MM.1S (cell line): ENCODE measurements at regions not wholly inside any gene's neighbourhood (a gene's known extent, or its start where the extent isn't known, plus 50 kb on each side); places are given as distances from the start of the nearest gene placed in this dataset.

Source experiments
- DNase-seq: peaks from one replicate; pipeline ENCODE4 v3.0.0-alpha.2; 2015
- H2AFZ ChIP-seq: fragments of 300-600 bp; sonication (generic); 2 replicates; pipeline ENCODE4 v1.6.0; 2016; ENCODE audit warnings: antibody characterized with exemption, low read length
- H3F3A ChIP-seq: fragments of 300-600 bp; sonication (generic); 2 replicates; pipeline ENCODE4 v1.6.1; 2016; ENCODE audit warnings: mild to moderate bottlenecking, antibody characterized with exemption, low read length, moderate library complexity, mixed read lengths; ENCODE audit not compliant: insufficient read depth
- H3K27ac ChIP-seq: fragments of 300-600 bp; sonication (generic); 2 replicates; pipeline ENCODE4 v1.5.1; 2016; ENCODE audit warnings: mild to moderate bottlenecking, low read length
- H3K27me3 ChIP-seq: fragments of 300-600 bp; sonication (generic); replicated peaks from 2 replicates; pipeline ENCODE4 v1.6.0; 2016; ENCODE audit warnings: low read length; ENCODE audit not compliant: insufficient read depth
- H3K36me3 ChIP-seq: fragments of 300-600 bp; sonication (generic); replicated peaks from 2 replicates; pipeline ENCODE4 v1.6.1; 2016; ENCODE audit warnings: mild to moderate bottlenecking, low read length, mixed read lengths; ENCODE audit not compliant: insufficient read depth
- H3K4me1 ChIP-seq: fragments of 300-600 bp; sonication (generic); 2 replicates; pipeline ENCODE4 v1.6.1; 2016; ENCODE audit warnings: low read length, mixed read lengths
- H3K4me2 ChIP-seq: fragments of 300-600 bp; sonication (generic); 2 replicates; pipeline ENCODE4 v1.6.0; 2016; ENCODE audit warnings: low read depth, low read length
- H3K4me3 ChIP-seq: fragments of 300-600 bp; sonication (generic); 2 replicates; pipeline ENCODE4 v1.5.1; 2016; ENCODE audit warnings: low read length, mixed read lengths
- H3K79me2 ChIP-seq: fragments of 300-600 bp; sonication (generic); 2 replicates; pipeline ENCODE4 v1.6.1; 2016; ENCODE audit warnings: mixed run types, low read length, mixed read lengths
- H3K9ac ChIP-seq: fragments of 300-600 bp; sonication (generic); 2 replicates; pipeline ENCODE4 v1.6.1; 2016; ENCODE audit warnings: low read length, mixed read lengths
- H3K9me2 ChIP-seq: fragments of 300-600 bp; sonication (generic); replicated peaks from 2 replicates; pipeline ENCODE4 v1.6.1; 2016; ENCODE audit warnings: mild to moderate bottlenecking, low read length, mixed read lengths; ENCODE audit not compliant: insufficient read depth
- H3K9me3 ChIP-seq: fragments of 300-600 bp; sonication (generic); replicated peaks from 2 replicates; pipeline ENCODE4 v1.6.1; 2016; ENCODE audit warnings: mild to moderate bottlenecking, low read length, mixed read lengths; ENCODE audit not compliant: insufficient read depth
- H4K20me1 ChIP-seq: fragments of 300-600 bp; sonication (generic); 2 replicates; pipeline ENCODE4 v1.6.1; 2016; ENCODE audit warnings: mild to moderate bottlenecking, low read length, moderate library complexity, mixed read lengths; ENCODE audit not compliant: insufficient read depth
- EZH2phosphoT487 ChIP-seq: fragments of 300-600 bp; sonication (generic); IDR thresholded peaks from 2 replicates; pipeline ENCODE4 v1.6.1; 2018; ENCODE audit warnings: antibody characterized with exemption, low read length
- TF ChIP-seq, protein P1 (sequence below): fragments of 300-600 bp; sonication (generic); IDR thresholded peaks from 2 replicates; pipeline ENCODE4 v1.5.1; 2016; ENCODE audit warnings: antibody characterized with exemption, low read length, mixed read lengths

DNA sequence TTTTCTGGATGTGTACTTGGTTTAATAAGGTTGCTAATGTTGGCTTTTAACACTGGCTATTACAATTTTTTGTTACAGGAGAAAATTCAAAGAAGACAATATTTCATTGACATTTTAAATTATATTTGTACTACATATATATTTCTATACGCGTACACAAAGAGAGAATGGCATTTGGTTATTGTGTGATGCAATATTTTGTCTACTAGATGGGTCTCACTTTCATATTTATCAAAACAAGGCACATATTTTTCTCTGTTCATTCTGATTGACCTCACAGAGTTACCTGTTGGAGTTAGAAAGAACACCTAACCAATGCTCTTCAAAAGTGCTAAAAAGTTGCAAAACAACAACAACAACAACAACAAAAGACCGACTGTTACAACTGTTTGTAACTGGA, 50.2 kb upstream of the VGLL3 start:
- Histone ChIP-seq H3K4me3 (no peak overlapping the region), H3K27ac (no peak overlapping the region), H3K4me2 (no peak overlapping the region), H2AFZ (no peak overlapping the region), H3K27me3 (no peaks in the 10 kb centered on the region), H3K9me2 (no peaks in the 10 kb centered on the region), H3K9ac (no peak overlapping the region), H3K79me2 (no peaks in the 10 kb centered on the region), H3F3A (no peaks in the 10 kb centered on the region), H3K36me3 (no peaks in the 10 kb centered on the region), H3K4me1 (no peaks in the 10 kb centered on the region), H4K20me1 (no peaks in the 10 kb centered on the region), H3K9me3 (no peaks in the 10 kb centered on the region)
- no peak for DNase-seq
- TF ChIP-seq, protein P1, sequence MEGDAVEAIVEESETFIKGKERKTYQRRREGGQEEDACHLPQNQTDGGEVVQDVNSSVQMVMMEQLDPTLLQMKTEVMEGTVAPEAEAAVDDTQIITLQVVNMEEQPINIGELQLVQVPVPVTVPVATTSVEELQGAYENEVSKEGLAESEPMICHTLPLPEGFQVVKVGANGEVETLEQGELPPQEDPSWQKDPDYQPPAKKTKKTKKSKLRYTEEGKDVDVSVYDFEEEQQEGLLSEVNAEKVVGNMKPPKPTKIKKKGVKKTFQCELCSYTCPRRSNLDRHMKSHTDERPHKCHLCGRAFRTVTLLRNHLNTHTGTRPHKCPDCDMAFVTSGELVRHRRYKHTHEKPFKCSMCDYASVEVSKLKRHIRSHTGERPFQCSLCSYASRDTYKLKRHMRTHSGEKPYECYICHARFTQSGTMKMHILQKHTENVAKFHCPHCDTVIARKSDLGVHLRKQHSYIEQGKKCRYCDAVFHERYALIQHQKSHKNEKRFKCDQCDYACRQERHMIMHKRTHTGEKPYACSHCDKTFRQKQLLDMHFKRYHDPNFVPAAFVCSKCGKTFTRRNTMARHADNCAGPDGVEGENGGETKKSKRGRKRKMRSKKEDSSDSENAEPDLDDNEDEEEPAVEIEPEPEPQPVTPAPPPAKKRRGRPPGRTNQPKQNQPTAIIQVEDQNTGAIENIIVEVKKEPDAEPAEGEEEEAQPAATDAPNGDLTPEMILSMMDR, result 0 out of 2 replicates have a peak, but pooled peaks have one; percentile 13
- no peak for TF ChIP-seq EZH2phosphoT487
